Muscle layer of colon (tissue), 2 donors: ENCODE measurements at regions not wholly inside any gene's neighbourhood (a gene's known extent, or its start where the extent isn't known, plus 50 kb on each side); places are given as distances from the start of the nearest gene placed in this dataset.

Experiments
- H3K27ac ChIP-seq: one replicate; pipeline ENCODE4 v1.7.0; 2013; ENCODE audit warnings: low read depth, mild to moderate bottlenecking, low read length, moderate library complexity
- H3K27me3 ChIP-seq, 2 donors: one replicate each; pipeline ENCODE4 v1.7.0; 2013; ENCODE audit warnings: low read length in 2 of 2, mild to moderate bottlenecking in 2 of 2; ENCODE audit not compliant: insufficient read depth in 2 of 2, control insufficient read depth in 1 of 2
- H3K36me3 ChIP-seq: one replicate; pipeline ENCODE4 v1.7.0; 2013; ENCODE audit warnings: mild to moderate bottlenecking, low read length; ENCODE audit not compliant: insufficient read depth
- H3K4me1 ChIP-seq: one replicate; pipeline ENCODE4 v1.7.0; 2013; ENCODE audit warnings: mild to moderate bottlenecking, low read length; ENCODE audit not compliant: insufficient read depth
- H3K4me3 ChIP-seq, 2 donors: one replicate each; pipeline ENCODE4 v1.7.0; 2013; ENCODE audit warnings: low read length in 2 of 2, low read depth in 1 of 2, mild to moderate bottlenecking in 1 of 2, moderate library complexity in 1 of 2
- H3K9ac ChIP-seq: one replicate; pipeline ENCODE4 v1.7.0; 2013; ENCODE audit warnings: low read length
- H3K9me3 ChIP-seq: one replicate; pipeline ENCODE4 v1.7.0; 2013; ENCODE audit warnings: mild to moderate bottlenecking, low read length
- donor health status: abdominal sarcoma.
- donor health status: Adenocarcinoma of cecum.

- no peaks in the 10 kb centered on the region for H3K4me1 ChIP-seq
- no peaks in the 10 kb centered on the region for H3K36me3 ChIP-seq
- peaks cover 6% of the 10 kb centered on the region for H3K9me3 ChIP-seq
- no peak overlapping the region for H3K9ac ChIP-seq
- no peak overlapping the region for H3K4me3 ChIP-seq
- no peak overlapping the region for H3K27ac ChIP-seq
- H3K27me3 ChIP-seq, result no peaks in the 10 kb centered on the region
These were observed 346.8 kb upstream of the TCF4 start for GRCh38 chr18:55934821-55935220.

GRCh38 chr18:55932675-55933074 is 344.7 kb upstream of the TCF4 start:
- H3K9ac ChIP-seq, result no peak overlapping the region
- H3K4me1 ChIP-seq, result no peaks in the 10 kb centered on the region
- no peaks in the 10 kb centered on the region for H3K36me3 ChIP-seq
- no peak overlapping the region for H3K4me3 ChIP-seq
- no peak overlapping the region for H3K27ac ChIP-seq
- no peaks in the 10 kb centered on the region for H3K27me3 ChIP-seq
- peaks cover 6% of the 10 kb centered on the region for H3K9me3 ChIP-seq

- no peaks in the 10 kb centered on the region for H3K4me1 ChIP-seq
- H3K27ac ChIP-seq, result no peak overlapping the region
- H3K4me3 ChIP-seq, result no peak overlapping the region
- H3K27me3 ChIP-seq, result no peaks in the 10 kb centered on the region
- H3K9me3 ChIP-seq, result no peaks in the 10 kb centered on the region
- no peaks in the 10 kb centered on the region for H3K36me3 ChIP-seq
- H3K9ac ChIP-seq, result no peak overlapping the region
These were observed 339.8 kb upstream of the TCF4 start for GRCh38 chr18:55927831-55928230.

GRCh38 chr18:55925772-55926171 is 337.8 kb upstream of the TCF4 start:
- H3K27ac ChIP-seq, result no peak overlapping the region
- H3K27me3 ChIP-seq, result no peaks in the 10 kb centered on the region

GRCh38 chr18:55920063-55920462 is 332.1 kb upstream of the TCF4 start:
- Histone ChIP-seq H3K4me3 (no peak overlapping the region), H3K9ac (no peak overlapping the region), H3K36me3 (no peaks in the 10 kb centered on the region), H3K4me1 (no peaks in the 10 kb centered on the region), H3K27me3 (no peaks in the 10 kb centered on the region), H3K27ac (no peak overlapping the region), H3K9me3 (no peaks in the 10 kb centered on the region)

More at GRCh38 chr18:55925772-55926171, 337.8 kb upstream of the TCF4 start:
- H3K36me3 ChIP-seq, result no peaks in the 10 kb centered on the region
- no peak overlapping the region for H3K9ac ChIP-seq
- no peak overlapping the region for H3K4me3 ChIP-seq
- no peaks in the 10 kb centered on the region for H3K4me1 ChIP-seq
- no peaks in the 10 kb centered on the region for H3K9me3 ChIP-seq

GRCh38 chr18:55918444-55918843 is 330.5 kb upstream of the TCF4 start:
- no peak overlapping the region for H3K4me3 ChIP-seq
- H3K9me3 ChIP-seq, result no peaks in the 10 kb centered on the region
- H3K27me3 ChIP-seq, result no peaks in the 10 kb centered on the region
- H3K4me1 ChIP-seq, result no peaks in the 10 kb centered on the region
- no peak overlapping the region for H3K9ac ChIP-seq
- no peaks in the 10 kb centered on the region for H3K36me3 ChIP-seq
- no peak overlapping the region for H3K27ac ChIP-seq

GRCh38 chr18:55912919-55913318 is 324.9 kb upstream of the TCF4 start:
- Histone ChIP-seq H3K9ac (no peak overlapping the region), H3K27me3 (no peaks in the 10 kb centered on the region), H3K27ac (no peak overlapping the region), H3K9me3 (no peaks in the 10 kb centered on the region), H3K4me3 (no peak overlapping the region), H3K4me1 (no peaks in the 10 kb centered on the region), H3K36me3 (no peaks in the 10 kb centered on the region)

- no peaks in the 10 kb centered on the region for H3K27me3 ChIP-seq
- H3K27ac ChIP-seq, result no peak overlapping the region
- no peak overlapping the region for H3K9ac ChIP-seq
These were observed 324.1 kb upstream of the TCF4 start for GRCh38 chr18:55912071-55912470.

GRCh38 chr18:55910296-55910695 is 322.3 kb upstream of the TCF4 start:
- Histone ChIP-seq H3K4me1 (no peaks in the 10 kb centered on the region), H3K27me3 (no peaks in the 10 kb centered on the region), H3K9me3 (no peaks in the 10 kb centered on the region), H3K9ac (no peak overlapping the region), H3K36me3 (no peaks in the 10 kb centered on the region), H3K4me3 (no peak overlapping the region), H3K27ac (no peak overlapping the region)

More at GRCh38 chr18:55912071-55912470, 324.1 kb upstream of the TCF4 start:
- Histone ChIP-seq H3K4me1 (no peaks in the 10 kb centered on the region), H3K9me3 (no peaks in the 10 kb centered on the region), H3K4me3 (no peak overlapping the region), H3K36me3 (no peaks in the 10 kb centered on the region)

GRCh38 chr18:55908901-55909366 is 320.9 kb upstream of the TCF4 start:
- Histone ChIP-seq H3K27ac (no peak overlapping the region), H3K4me1 (no peaks in the 10 kb centered on the region), H3K36me3 (no peaks in the 10 kb centered on the region), H3K9me3 (no peaks in the 10 kb centered on the region), H3K27me3 (no peaks in the 10 kb centered on the region), H3K9ac (no peak overlapping the region), H3K4me3 (no peak overlapping the region)

- Histone ChIP-seq H3K9ac (no peak overlapping the region), H3K27me3 (no peaks in the 10 kb centered on the region), H3K4me1 (no peaks in the 10 kb centered on the region), H3K36me3 (no peaks in the 10 kb centered on the region), H3K9me3 (no peaks in the 10 kb centered on the region), H3K4me3 (peak overlapping the region in 1 of 2 donors; percentile 8), H3K27ac (no peak overlapping the region)
These were observed 319.6 kb upstream of the TCF4 start for GRCh38 chr18:55907453-55908175.

GRCh38 chr18:55906536-55906935 is 318.5 kb upstream of the TCF4 start:
- Histone ChIP-seq H3K27ac (no peak overlapping the region), H3K9me3 (no peaks in the 10 kb centered on the region), H3K4me1 (no peaks in the 10 kb centered on the region), H3K4me3 (no peak overlapping the region), H3K9ac (no peak overlapping the region), H3K36me3 (no peaks in the 10 kb centered on the region), H3K27me3 (no peaks in the 10 kb centered on the region)
